Smooth muscle cell (in vitro differentiated cells): ENCODE measurements at regions not wholly inside any gene's neighbourhood (a gene's known extent, or its start where the extent isn't known, plus 50 kb on each side); places are given as distances from the start of the nearest gene placed in this dataset.

ENCODE experiments used
- DNase-seq: peaks from one replicate; lab custom pipeline; 2025; ENCODE audit not compliant: unreplicated experiment; lab: John Stamatoyannopoulos, UW
- H2AFZ ChIP-seq: fragments of 200-600 bp; sonication (generic); 2 replicates; pipeline ENCODE4 v1.6.0; 2016; ENCODE audit warnings: antibody characterized with exemption, low read depth, mild to moderate bottlenecking
- H3F3A ChIP-seq: fragments of 200-600 bp; sonication (generic); 2 replicates; pipeline ENCODE4 v1.6.0; 2017; ENCODE audit warnings: antibody characterized with exemption, low read depth
- H3K27ac ChIP-seq: fragments of 200-600 bp; sonication (generic); 2 replicates; pipeline ENCODE4 v1.5.1; 2016; ENCODE audit warnings: low read depth, mild to moderate bottlenecking
- H3K27me3 ChIP-seq: fragments of 200-600 bp; sonication (generic); 2 replicates; pipeline ENCODE4 v1.6.1; 2016; ENCODE audit warnings: low read depth, mild to moderate bottlenecking
- H3K36me3 ChIP-seq: fragments of 200-600 bp; sonication (generic); 2 replicates; pipeline ENCODE4 v1.5.1; 2016; ENCODE audit warnings: low read depth
- H3K4me1 ChIP-seq: fragments of 200-600 bp; sonication (generic); 2 replicates; pipeline ENCODE4 v1.5.1; 2016; ENCODE audit warnings: low read depth
- H3K4me2 ChIP-seq: fragments of 200-600 bp; sonication (generic); 2 replicates; pipeline ENCODE4 v1.6.0; 2016; ENCODE audit warnings: mild to moderate bottlenecking
- H3K4me3 ChIP-seq: fragments of 200-600 bp; sonication (generic); 2 replicates; pipeline ENCODE4 v1.5.1; 2016; ENCODE audit warnings: mild to moderate bottlenecking
- H3K79me2 ChIP-seq: fragments of 200-600 bp; sonication (generic); 2 replicates; pipeline ENCODE4 v1.6.0; 2016; ENCODE audit warnings: low read depth, mild to moderate bottlenecking
- H3K9ac ChIP-seq: fragments of 200-600 bp; sonication (generic); 2 replicates; pipeline ENCODE4 v1.6.0; 2016; ENCODE audit warnings: low read depth
- H3K9me3 ChIP-seq: fragments of 200-600 bp; sonication (generic); replicated peaks from 2 replicates; pipeline ENCODE4 v1.5.1; 2016; ENCODE audit warnings: low read depth
- H4K20me1 ChIP-seq: fragments of 200-600 bp; sonication (generic); 2 replicates; pipeline ENCODE4 v1.6.0; 2016; ENCODE audit warnings: low read depth
- WGBS: methylation state at CpG from one replicate; pipeline ENCODE4 v1.1.7; 2016; ENCODE audit warnings: low lambda C conversion rate; 5-methylcytosine and 5-hydroxymethylcytosine counted together
- TF ChIP-seq, protein P1 (sequence below): fragments of 200-600 bp; sonication (generic); IDR thresholded peaks from 2 replicates; pipeline ENCODE4 v1.5.1; 2017; ENCODE audit warnings: borderline replicate concordance, mild to moderate bottlenecking, antibody characterized with exemption; ENCODE audit not compliant: insufficient read depth, poor library complexity, severe bottlenecking

DNA sequence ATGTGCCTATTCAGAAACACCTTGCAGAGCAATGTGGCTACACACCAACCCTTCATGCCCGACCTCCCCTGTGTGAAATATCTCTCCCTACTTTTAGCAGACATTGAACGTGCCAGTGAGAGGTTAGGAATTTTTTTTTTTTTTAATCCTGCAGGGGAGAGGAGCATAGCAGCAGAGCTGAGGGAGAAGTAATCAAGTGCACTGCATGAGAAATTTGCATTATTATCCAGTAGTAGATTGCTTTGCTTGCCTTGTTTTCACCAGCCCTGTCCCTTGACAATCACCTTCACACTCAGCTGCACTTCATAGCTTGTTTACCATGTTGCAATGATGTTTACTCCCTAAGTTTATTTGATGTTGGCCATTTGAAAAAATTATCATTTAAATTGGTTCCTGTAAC, 489.6 kb upstream of the ZNF608 start:
- 70% methylated on average over 2 of the region's 2 CpGs for WGBS
- Histone ChIP-seq H3F3A (no peaks in the 10 kb centered on the region), H3K4me1 (no peaks in the 10 kb centered on the region), H3K36me3 (no peaks in the 10 kb centered on the region), H3K27ac (no peak overlapping the region), H3K27me3 (no peaks in the 10 kb centered on the region), H2AFZ (no peak overlapping the region), H3K9me3 (no peaks in the 10 kb centered on the region), H3K4me3 (no peak overlapping the region), H3K4me2 (no peak overlapping the region), H4K20me1 (no peaks in the 10 kb centered on the region), H3K79me2 (no peaks in the 10 kb centered on the region), H3K9ac (no peak overlapping the region)
- TF ChIP-seq, protein P1, sequence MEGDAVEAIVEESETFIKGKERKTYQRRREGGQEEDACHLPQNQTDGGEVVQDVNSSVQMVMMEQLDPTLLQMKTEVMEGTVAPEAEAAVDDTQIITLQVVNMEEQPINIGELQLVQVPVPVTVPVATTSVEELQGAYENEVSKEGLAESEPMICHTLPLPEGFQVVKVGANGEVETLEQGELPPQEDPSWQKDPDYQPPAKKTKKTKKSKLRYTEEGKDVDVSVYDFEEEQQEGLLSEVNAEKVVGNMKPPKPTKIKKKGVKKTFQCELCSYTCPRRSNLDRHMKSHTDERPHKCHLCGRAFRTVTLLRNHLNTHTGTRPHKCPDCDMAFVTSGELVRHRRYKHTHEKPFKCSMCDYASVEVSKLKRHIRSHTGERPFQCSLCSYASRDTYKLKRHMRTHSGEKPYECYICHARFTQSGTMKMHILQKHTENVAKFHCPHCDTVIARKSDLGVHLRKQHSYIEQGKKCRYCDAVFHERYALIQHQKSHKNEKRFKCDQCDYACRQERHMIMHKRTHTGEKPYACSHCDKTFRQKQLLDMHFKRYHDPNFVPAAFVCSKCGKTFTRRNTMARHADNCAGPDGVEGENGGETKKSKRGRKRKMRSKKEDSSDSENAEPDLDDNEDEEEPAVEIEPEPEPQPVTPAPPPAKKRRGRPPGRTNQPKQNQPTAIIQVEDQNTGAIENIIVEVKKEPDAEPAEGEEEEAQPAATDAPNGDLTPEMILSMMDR: no peak
- no peak for DNase-seq

DNA sequence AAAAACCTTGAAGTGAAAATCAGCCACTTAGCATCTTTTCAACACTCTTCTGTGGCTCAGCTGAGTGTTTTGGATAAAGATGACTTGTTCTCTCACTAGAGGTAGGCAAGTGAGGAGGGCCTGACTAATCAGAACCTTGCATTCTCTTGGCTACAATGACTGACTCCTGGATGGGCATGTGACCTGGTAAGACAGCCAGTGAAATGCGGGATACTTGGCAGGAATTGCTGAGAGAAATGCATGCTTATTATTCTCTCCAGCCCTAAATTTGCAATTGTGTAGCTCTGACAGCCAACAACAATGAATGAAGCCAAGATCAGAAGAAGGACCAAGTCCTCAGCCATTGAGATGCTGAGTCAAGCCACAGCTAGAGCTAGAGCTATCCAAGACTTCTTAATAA, 490.5 kb upstream of the ZNF608 start:
- TF ChIP-seq, protein P1: no peak
- Histone ChIP-seq H3K9ac (no peak overlapping the region), H3K4me2 (no peak overlapping the region), H3K4me1 (no peaks in the 10 kb centered on the region), H3K27ac (no peak overlapping the region), H3F3A (no peaks in the 10 kb centered on the region), H2AFZ (no peak overlapping the region), H3K27me3 (no peaks in the 10 kb centered on the region), H3K9me3 (no peaks in the 10 kb centered on the region), H4K20me1 (no peaks in the 10 kb centered on the region), H3K4me3 (no peak overlapping the region), H3K36me3 (no peaks in the 10 kb centered on the region), H3K79me2 (no peaks in the 10 kb centered on the region)
- DNase-seq: no peak
- WGBS: 78% methylated on average over 1 of the region's 1 CpG

DNA sequence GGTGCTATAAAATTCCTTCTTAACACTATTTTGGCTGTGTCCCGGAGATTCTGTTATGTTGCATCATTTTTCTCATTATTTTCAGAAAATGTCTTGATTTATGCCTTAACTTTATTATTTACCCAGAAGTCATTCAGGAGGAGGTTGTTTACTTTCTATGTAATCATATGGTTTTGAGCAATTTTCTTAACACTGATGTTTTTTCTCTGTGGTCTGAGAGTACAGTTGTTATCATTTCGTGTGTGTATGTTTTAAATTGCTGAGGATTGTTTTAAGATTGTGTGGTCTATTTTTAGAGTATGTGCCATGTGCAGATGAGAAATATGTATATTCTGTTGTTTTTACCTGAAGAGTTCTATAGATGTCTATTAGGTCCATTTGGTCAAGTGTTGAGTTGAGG, 498.1 kb upstream of the ZNF608 start:
- Histone ChIP-seq H3F3A (no peaks in the 10 kb centered on the region), H3K4me2 (no peak overlapping the region), H3K4me1 (no peaks in the 10 kb centered on the region), H3K27ac (no peak overlapping the region), H3K27me3 (no peaks in the 10 kb centered on the region), H3K9ac (no peak overlapping the region), H3K4me3 (no peak overlapping the region), H3K79me2 (no peaks in the 10 kb centered on the region), H4K20me1 (no peaks in the 10 kb centered on the region), H3K9me3 (no peaks in the 10 kb centered on the region), H2AFZ (no peak overlapping the region), H3K36me3 (no peaks in the 10 kb centered on the region)
- 64% methylated on average over 2 of the region's 2 CpGs for WGBS
- TF ChIP-seq, protein P1: no peak
- no peak for DNase-seq

DNA sequence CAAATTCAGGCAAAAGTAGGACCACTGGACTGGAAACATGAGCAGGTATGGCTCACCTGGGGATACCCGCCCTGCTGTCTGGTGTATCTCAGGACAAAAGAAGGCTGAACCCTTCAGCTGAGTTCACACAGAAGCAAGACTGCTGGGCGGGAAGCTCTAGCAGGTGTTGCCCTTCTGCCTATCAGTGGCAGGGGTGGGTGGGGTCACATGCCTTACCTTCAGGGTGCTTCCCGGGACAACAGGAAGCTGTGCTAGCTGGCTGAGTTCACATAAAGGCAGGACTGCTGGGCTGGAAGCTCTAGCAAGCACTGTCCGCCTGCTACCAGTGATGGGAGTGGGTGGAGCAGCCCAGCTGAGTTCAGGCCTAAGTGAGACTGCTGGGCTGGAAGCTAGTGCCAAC, 498.8 kb upstream of the ZNF608 start:
- Histone ChIP-seq H2AFZ (no peak overlapping the region), H3F3A (no peaks in the 10 kb centered on the region), H3K27ac (no peak overlapping the region), H3K9me3 (no peaks in the 10 kb centered on the region), H3K4me3 (no peak overlapping the region), H3K4me2 (no peak overlapping the region), H3K79me2 (no peaks in the 10 kb centered on the region), H3K9ac (no peak overlapping the region), H3K27me3 (no peaks in the 10 kb centered on the region), H4K20me1 (no peaks in the 10 kb centered on the region), H3K36me3 (no peaks in the 10 kb centered on the region), H3K4me1 (no peaks in the 10 kb centered on the region)
- no peak for DNase-seq
- TF ChIP-seq, protein P1: no peak
- 100% methylated on average over 4 of the region's 4 CpGs for WGBS
